ENCODE measurements at regions not wholly inside any gene's neighbourhood (a gene's known extent, or its start where the extent isn't known, plus 50 kb on each side); places are given as distances from the start of the nearest gene placed in this dataset.

DNA sequence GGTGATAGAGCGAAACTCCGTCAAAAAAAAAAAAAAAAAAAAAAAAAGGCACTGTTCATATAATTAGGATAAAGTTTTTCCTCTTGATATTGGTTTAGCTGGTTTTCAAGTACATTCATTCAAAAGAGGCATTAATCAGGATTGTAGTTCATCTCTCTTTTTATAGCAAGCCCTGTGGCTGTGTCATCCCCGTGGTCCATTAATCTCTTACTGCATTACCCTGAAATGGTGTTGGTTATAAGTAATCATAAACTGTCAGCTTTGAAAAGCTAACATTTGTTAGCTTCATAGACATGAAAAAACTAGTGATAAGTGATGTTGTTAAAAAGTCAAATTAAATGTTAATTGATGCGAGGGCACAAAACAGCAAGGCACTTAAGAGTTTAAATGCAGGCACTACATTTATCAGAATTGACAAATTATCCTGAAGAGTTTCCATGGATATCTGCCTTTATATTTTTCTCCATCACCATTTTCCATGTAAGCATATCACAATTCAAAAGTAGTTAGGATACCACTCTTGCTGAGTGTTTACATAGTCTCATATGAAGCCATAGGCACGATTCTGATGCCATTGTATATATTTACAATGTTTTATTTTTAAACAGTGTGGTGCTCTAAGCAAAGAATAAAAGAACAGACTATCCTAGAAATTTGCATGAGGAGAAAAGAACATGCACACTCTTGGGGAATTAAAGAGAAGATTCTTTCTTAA, 193.1 kb downstream of the OTOL1 start:
- Mint-ChIP-seq H3K27ac (ENCODE audit: unreplicated experiment) (no peak overlapping the region), H3K4me1 (ENCODE audit: unreplicated experiment) (no peaks in the 10 kb centered on the region)

GRCh38 chr3:161690299-161690620, 193.7 kb downstream of the OTOL1 start:
- Mint-ChIP-seq H3K27ac (ENCODE audit: unreplicated experiment) (no peak overlapping the region), H3K36me3 (ENCODE audit: low read depth, unreplicated experiment) (no peaks in the 10 kb centered on the region), H3K4me3 (ENCODE audit: unreplicated experiment) (no peak overlapping the region), H3K4me1 (ENCODE audit: unreplicated experiment) (no peaks in the 10 kb centered on the region), H3K9me3 (ENCODE audit: unreplicated experiment) (no peaks in the 10 kb centered on the region), H3K27me3 (ENCODE audit: unreplicated experiment) (peaks cover 1% of the 10 kb centered on the region)
- no peak for DNase-seq (ENCODE audit: low spot score)
- TF ChIP-seq CTCF (IDR thresholded peaks at IDR 0.05; ENCODE audit: unreplicated experiment): no peak

More for the DNA sequence above, 193.1 kb downstream of the OTOL1 start:
- H3K27me3 Mint-ChIP-seq (ENCODE audit: unreplicated experiment): peaks cover 1% of the 10 kb centered on the region
- no peak overlapping the region for H3K4me3 Mint-ChIP-seq (ENCODE audit: unreplicated experiment)
- H3K36me3 Mint-ChIP-seq (ENCODE audit: low read depth, unreplicated experiment): no peaks in the 10 kb centered on the region
- no peak for DNase-seq (ENCODE audit: low spot score)
- no peaks in the 10 kb centered on the region for H3K9me3 Mint-ChIP-seq (ENCODE audit: unreplicated experiment)
- no peak for TF ChIP-seq CTCF (IDR thresholded peaks at IDR 0.05; ENCODE audit: unreplicated experiment)

GRCh38 chr3:161691677-161692076, 195.1 kb downstream of the OTOL1 start:
- no peak for DNase-seq (ENCODE audit: low spot score)
- Mint-ChIP-seq H3K36me3 (ENCODE audit: low read depth, unreplicated experiment) (no peaks in the 10 kb centered on the region), H3K27ac (ENCODE audit: unreplicated experiment) (no peak overlapping the region), H3K9me3 (ENCODE audit: unreplicated experiment) (no peaks in the 10 kb centered on the region), H3K27me3 (ENCODE audit: unreplicated experiment) (peaks cover 1% of the 10 kb centered on the region), H3K4me1 (ENCODE audit: unreplicated experiment) (no peaks in the 10 kb centered on the region), H3K4me3 (ENCODE audit: unreplicated experiment) (no peak overlapping the region)
- no peak for TF ChIP-seq CTCF (IDR thresholded peaks at IDR 0.05; ENCODE audit: unreplicated experiment)

GRCh38 chr3:161694682-161695564, 198.3 kb downstream of the OTOL1 start:
- Mint-ChIP-seq H3K36me3 (ENCODE audit: low read depth, unreplicated experiment) (no peaks in the 10 kb centered on the region), H3K27me3 (ENCODE audit: unreplicated experiment) (no peaks in the 10 kb centered on the region), H3K27ac (ENCODE audit: unreplicated experiment) (no peak overlapping the region), H3K9me3 (ENCODE audit: unreplicated experiment) (no peaks in the 10 kb centered on the region), H3K4me1 (ENCODE audit: unreplicated experiment) (no peaks in the 10 kb centered on the region), H3K4me3 (ENCODE audit: unreplicated experiment) (no peak overlapping the region)
- DNase-seq (ENCODE audit: low spot score): no peak
- no peak for TF ChIP-seq CTCF (IDR thresholded peaks at IDR 0.05; ENCODE audit: unreplicated experiment)

- Mint-ChIP-seq H3K27me3 (ENCODE audit: unreplicated experiment) (no peaks in the 10 kb centered on the region), H3K36me3 (ENCODE audit: low read depth, unreplicated experiment) (no peaks in the 10 kb centered on the region), H3K27ac (ENCODE audit: unreplicated experiment) (no peak overlapping the region), H3K9me3 (ENCODE audit: unreplicated experiment) (no peaks in the 10 kb centered on the region), H3K4me3 (ENCODE audit: unreplicated experiment) (no peak overlapping the region), H3K4me1 (ENCODE audit: unreplicated experiment) (no peaks in the 10 kb centered on the region)
- DNase-seq (ENCODE audit: low spot score): no peak
- TF ChIP-seq CTCF (IDR thresholded peaks at IDR 0.05; ENCODE audit: unreplicated experiment): no peak
These were observed 199.2 kb downstream of the OTOL1 start for GRCh38 chr3:161695811-161696210.
